Fibroblast of skin of scalp (primary cell): ENCODE measurements at regions not wholly inside any gene's neighbourhood (a gene's known extent, or its start where the extent isn't known, plus 50 kb on each side); places are given as distances from the start of the nearest gene placed in this dataset.

Experiments used
- DNase-seq: peaks from one replicate; pipeline ENCODE4 v3.0.0-alpha.2; 2013

DNA sequence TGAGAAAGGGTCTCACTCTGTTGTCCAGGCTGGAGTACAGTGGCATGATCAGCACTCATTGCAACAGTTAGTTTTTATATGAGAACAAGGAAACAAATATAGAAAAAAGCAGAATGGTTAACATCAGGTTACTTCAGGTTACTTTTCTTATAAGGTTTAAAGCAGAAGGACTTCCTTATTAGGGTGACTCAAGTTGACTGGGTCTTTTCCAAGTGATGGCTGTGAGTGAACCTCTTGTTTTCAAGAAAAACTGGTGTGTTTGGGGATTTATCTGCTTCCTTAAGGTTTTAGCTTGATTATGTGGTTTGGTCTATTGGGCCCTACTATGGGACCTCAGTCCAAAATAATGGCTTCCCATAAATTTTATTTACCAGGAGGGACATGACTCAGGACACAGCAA is 99.2 kb downstream of the ARRDC3 start:
- peak; percentile 43 for DNase-seq

DNA sequence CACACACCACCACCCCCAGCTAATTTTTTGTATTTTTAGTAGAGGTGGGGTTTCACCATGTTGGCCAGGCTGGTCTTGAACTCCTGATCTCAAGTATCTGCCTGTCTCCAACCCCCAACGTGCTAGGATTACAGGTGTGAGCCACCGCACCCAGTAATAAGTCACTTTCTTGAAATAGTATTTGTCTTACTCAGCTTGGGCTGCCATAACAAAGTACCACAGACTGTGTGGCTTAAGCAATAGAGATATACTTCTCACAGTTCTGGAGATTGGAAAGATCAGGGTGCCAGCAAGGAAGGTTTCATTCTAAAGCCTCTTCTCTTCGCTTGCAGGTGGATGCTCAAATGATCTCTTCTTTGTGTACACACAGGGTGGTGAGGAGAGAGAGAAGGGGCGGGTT is 99.8 kb downstream of the ARRDC3 start:
- no peak for DNase-seq

DNA sequence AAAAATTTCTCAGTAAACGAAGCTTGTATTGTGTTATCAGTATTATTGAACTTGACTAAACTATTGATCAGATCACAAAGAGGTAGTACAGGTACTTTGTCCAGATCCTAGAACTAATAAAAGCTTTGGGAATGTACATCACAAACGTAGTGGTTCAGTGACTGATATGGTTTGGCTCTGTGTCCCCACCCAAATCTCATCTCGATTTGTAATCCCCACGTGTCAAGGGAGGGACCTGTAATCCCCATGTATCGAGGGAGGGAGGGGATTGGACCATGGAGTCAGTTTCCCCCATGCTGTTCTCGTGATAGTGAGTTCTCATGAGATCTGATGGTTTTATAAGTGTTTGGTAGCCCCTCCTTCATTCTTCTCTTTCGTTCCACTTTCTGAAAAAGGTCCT is 100.9 kb downstream of the ARRDC3 start:
- DNase-seq = no peak

DNA sequence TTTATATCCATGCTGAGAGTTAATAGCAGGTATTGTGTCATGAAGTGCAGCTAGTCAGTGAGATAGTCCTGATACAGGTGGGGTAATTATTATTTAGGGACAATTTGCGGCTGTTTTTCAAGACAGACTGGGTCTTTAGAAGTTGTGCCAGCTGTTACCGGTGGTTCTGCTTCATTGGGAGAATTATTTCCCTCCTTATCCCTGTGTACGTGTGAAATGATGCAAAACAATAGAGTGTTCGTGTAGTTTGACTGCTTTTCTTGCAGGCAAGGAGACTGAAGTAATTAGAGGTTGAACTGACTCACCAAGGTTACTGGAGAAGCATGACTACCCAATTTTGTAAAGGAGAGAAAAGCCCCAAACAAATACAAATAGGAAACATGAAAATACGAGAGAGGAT is 101.7 kb downstream of the ARRDC3 start:
- peak; percentile 65 for DNase-seq

DNA sequence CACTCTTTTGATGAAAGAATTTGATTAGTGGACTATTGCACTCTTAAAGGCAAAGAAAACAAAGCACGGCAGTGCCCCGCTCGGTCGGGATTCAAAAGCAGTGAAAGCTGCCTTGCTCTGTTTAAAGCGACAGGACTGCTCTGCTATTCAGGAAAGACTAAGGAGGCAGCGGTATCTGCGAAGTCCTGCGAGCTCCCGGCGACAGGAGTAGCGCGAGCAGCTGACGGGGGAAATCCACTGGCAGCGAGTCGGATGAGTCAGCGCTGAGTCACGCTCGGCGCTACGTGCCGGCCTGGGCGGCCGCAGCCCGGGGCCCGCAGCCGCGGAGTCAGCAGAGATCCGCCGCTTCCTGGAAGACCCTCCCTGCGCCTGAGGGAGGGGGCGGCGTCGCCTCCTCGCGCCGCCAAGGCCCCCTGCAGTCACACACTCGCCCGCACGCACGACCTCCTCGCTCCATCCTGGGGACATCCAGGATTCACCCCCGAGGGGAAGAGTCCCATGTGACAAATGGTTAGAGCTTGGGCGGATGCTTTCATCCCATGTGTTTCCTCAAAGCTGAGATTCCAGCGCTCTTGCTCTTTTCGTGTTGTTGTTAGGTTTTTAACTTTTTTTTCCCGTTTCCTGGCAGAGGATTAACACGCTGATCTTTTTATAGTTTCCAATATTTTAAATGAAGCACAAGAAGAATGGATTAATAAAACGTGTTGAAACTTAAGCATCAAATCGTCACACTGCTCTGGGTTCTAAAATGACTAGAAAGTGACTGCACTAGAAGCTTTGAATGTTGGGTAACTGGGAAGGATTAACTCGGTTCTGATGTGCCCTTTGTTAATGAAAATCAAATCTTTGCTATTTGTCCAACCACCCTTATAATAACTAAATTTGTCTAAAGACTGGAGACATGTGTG is 102.5 kb downstream of the ARRDC3 start:
- peak; percentile 98 for DNase-seq

DNA sequence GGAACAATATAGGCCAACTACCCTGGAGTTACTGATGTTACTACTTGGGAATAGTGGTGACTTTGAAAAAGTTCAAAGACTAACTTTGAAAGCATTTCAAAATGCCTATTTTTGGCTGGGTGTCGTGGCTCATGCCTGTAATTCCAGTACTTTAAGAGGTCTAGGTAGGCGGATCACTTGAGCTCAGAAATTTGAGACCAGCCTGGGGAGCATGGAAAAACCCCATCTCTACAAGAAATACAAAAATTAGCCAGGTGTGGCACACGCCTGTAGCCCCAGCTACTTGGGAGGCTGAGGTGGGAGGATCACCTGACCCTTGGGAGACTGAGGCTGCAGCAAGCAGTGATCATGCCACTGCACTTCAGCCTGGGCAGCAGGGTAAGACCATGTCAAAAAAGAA is 105.3 kb downstream of the ARRDC3 start:
- DNase-seq = no peak

DNA sequence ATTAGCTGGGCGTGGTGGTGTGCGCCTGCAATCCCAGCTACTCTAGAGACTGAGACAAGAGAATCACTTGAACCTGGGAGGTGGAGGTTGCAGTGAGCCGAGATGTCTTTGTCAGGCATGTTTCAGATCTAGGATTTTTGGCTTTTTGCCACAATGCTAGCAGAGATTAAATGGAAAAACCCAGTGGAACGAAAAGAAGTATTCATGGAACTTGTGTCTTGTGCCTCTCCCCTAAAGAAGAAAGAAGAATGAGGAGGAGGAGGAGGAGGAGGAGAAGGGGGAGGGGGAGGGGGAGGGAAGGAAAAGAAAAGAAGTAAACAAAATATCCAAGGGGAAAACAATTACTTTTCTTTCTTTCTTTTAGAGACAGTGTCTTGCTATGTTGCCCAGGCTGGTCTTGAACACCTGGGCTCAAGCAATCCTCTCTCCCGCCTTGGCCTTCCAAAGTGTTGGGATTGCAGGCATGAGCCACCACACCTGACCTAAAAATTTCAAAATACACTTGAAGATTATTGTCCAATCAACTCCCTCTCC is 106.0 kb downstream of the ARRDC3 start:
- DNase-seq = peak; percentile 43

DNA sequence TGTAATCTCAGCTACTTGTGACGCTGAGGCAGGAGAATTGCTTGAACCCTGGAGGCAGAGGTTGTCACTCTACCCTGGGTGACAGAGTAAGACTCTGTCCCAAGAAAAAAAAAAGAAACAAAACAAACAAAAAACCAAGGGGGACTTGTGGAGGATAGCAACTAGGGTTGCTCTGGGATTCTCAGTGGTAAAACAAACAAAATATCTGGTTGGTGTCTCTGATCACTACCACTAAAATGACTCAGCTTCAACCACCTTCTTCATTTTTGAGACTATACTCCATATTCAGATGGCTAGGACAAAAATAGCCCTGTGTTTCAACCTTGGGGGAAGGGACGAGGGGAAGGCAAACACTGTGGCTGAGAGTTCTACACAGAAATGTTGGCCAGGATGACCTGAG is 110.3 kb downstream of the ARRDC3 start:
- peak; percentile 63 for DNase-seq

DNA sequence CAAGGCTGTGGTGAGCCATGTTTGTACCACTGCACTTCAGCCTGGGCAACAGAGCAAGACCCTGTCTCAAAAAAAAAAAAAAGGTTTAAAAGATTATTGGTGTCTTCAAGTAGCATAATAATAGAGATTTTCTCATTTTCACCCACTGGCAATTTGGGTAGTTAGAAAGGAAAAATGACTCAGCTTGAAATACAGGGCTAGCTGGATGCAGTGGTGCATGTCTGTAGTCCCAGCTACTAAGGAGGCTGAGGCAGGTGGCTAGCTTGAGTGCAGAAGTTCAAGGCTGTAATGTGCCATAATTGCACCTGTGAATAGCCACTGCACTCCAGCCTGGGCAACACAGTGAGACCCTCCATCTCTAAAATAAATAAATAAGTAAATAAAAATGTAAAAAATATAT is 111.1 kb downstream of the ARRDC3 start:
- DNase-seq = no peak

DNA sequence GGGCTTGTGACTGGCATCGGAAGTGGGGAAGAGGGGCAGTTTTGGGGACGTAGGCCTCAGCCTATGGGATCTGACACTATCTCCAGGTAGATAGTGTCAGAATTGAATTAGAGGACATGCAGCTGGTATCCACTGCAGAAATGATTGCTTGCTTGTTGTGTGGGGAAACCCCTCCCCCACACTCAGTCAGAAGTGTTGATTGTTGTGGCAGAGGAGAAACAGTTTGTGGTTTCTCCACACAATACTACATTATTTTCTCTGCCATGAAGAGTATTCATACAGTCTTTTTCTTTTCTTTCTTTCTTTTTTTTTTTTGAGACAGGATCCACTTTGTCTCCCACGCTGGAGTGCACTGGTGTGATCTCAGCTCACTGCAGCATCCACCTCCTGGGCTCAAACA is 113.9 kb downstream of the ARRDC3 start:
- no peak for DNase-seq

DNA sequence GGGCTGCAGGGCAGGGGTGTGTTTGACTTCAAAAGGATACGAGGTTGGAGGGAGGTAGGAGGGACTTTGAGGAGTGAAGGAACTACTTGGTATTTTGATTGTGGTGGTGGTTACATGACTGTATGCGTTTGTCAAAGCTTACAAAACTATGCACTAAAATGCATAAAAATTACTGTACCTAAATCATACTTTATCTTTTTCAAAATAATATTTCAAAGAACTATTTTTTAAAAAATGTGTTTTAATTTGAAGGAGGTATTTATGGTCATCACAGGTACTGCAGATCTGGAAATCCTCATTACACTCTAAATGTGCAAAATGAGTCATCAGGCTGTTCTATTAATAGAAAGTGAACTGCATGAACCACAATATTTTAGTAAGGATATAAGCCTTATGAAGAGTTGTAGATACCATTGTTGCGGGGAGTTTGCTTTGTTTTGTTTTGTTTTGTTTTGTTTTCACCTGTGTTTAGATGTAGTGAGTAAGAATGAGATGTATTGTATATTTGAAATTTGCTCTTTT is 116.9 kb downstream of the ARRDC3 start:
- peak; percentile 52 for DNase-seq

DNA sequence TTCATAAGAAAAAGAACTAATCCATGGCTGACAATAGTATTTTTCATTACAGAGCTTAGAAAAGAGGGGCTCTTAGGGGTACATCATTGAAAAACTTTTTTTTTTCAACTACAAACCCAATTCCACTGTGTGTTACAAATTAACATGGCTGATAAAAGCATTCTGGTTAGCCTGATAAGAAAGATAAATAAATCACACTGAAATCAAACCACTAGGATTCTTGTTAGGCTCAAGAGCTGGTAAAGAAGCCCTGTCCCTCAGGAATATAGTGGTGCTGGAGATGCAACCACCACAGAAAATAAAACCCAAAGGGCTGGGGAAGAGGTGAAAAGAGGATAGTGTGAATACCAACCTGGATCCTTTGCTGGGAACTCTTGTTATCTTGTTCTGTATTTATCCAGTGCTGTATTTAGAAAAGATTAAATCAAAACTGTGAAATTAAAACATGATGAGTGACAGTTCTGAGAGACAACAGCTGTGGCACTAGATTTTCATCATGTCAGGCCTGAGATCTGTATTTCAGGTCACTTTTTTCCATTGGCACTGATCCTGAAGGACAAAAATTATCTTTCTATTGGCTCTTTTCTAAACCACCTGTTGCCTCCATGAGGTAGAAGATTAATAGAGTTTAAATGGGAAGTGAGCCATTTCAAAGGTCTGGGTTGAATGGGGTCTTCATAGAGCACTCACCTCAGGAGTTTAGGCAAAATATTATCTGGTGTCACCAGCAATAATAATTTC is 118.6 kb downstream of the ARRDC3 start:
- no peak for DNase-seq

DNA sequence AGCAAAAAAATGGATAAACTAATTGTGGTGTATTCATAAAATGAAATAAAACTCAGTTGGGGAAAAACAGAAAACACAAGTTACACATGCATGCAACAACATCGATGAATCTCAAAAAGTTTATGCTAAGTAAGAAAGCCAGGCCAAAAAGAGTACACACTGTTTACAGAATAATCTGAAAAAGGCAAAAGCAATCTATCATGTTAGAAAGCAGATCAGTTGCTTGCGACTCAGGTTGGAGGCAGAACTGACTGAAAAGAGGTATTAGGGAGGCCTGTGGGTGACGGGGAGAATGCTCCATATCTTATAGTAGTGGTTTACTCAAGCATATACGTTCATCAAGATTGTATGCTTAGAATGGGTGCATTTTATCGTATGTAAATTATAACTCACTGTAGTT is 119.2 kb downstream of the ARRDC3 start:
- DNase-seq = no peak

DNA sequence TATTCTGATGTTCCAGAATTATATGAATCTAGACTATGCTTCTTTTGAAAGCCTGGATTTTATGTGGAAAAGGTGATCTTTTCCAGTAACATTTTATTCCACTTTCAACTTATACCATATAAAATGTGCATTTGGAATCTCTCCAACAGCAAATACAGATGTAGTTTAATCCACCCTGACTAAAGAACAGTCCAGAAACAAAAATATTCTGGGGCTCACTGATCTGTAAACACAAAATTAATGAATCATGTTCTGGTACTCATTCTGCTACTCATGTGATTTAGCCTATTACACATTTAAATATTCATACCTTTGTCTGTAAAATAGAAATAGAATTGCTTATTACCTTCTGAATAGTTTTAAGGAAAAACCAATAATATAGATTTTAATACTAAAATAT is 125.8 kb downstream of the ARRDC3 start:
- no peak for DNase-seq

DNA sequence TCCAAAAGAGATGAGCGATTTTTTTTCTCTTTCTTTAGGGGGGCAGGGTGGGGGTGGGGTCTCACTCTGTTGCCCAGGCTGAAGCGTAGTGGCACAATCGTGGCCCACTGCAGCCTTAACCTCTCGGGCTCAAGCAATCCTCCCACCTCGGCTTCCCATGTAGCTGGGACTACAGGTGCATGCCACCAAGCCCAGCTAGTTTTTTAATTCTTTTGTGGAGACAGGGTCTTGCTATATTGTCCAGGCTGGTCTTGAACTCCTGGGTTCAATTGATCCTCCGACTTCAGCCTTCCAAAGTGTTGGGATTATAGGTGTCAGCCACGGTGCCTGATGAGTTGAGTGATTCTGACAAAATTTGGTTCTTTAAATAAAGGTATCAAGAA is 127.0 kb downstream of the ARRDC3 start:
- DNase-seq = no peak

DNA sequence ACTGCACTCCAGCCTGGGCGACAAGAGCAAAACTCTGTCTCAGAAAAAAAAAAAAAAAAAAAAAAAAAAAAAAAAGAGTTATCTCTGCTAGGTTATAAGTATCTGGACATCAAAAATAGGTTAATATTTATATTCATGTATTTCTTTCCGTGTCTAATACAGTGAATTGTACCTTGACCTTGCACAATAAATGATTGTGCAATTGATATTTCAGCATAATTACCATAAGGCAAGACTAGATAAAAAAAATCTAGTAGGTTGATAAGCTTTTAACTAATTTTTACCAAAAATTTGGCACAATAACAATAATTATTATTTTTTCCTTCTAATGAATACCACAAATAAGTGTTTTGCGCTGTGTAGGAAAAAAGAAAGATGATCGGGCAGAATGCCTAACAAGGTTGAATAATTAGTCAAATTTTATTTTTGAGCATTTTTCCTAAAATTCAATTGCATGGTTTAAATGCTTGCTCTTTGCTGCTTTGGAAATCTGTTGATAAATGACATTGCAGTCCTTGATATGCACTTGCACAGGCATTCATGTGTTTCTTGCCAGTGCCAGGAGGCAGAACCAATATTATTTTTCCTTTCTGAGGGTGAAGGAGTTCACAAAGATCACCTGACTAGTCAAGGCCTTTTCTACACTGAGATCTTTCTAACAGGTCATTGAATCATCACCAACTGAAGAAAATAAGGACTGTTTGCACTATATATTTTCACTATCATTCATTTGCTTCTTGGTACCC is 127.5 kb downstream of the ARRDC3 start:
- no peak for DNase-seq

DNA sequence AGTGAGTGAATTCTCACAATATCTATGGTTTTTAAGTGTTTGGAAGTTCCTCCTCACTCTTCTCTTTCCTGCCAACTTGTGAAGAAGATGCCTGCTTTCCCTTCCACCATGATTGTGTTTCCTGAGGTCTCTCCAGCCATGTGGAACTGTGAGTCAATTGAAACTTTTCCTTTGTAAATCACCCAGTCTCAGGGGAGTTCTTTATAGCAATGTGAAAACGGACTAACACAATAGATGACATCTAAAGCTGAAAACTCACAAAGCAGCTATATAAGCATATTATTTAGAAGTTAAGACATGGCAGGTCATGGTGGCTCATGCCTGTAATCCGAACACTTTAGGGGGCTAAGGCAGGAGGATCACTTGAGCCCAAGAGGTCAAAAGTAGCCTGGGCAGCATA is 130.2 kb downstream of the ARRDC3 start:
- DNase-seq = no peak

DNA sequence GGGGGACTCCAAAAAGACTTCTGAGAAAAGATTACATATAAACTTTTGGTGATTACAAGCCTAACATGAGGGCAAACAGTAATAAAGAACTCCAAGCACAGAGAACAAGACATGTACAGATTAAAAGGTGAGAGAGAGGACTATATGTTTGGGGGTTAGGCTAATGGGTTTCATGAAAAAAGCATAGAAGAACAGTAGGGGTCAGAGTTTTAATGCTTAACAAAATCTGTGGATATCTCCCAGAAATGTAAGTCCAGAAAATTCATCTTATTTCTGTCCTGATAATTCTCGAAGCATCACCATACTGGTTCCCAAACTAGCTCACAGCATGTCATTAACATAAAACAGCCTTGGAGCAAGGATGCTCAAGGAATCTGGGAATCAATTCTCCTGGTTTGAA is 137.2 kb downstream of the ARRDC3 start:
- DNase-seq = peak; percentile 10

DNA sequence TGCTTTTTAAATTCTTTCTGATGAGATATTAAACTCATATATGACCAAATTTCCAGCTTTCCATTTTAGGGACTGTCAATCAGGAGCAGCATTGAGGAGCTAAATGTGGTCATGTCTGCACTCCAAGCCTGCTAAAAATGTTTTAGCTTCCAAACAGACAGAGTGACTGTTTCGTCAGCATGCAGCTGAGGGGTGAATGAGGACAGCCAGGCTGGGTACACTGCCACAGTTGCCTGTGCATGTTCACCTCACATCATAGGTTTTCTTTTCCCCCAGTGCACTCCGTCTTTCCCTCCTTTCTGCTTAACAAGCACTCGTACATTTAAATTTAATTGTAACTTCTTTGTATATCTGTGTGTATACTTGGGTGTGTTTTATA is 138.1 kb downstream of the ARRDC3 start:
- DNase-seq = no peak

DNA sequence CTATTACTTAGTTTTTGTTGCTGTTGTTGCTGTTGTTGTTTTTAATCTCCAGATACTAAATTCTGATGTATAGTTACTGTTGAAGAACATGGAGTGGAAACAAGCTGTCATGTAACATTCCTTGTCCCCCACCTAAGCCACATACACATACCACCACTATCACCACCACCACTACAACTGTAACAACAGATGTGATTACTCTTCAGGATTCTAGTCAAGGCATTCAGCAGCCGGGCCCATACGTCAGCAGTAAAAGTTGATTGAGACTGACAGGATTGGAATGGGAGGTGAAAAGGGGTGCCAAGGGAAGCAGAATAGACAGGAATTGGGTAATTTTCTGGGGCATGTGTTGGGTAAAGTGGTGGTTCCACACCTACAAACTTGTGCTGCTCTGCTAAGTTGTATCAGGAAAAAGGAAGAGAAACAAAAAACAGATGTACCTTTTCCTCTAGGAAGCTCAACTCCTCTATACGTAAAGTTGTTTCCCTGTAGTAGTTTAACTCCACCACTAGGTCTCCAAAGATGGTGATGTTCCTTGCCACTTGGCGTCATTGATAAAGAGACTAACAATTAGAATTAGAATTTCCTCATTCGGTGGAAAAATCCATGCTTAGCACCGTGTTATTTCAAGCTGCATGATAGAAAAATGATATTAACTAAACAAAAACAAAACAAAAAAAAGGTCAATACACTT is 138.6 kb downstream of the ARRDC3 start:
- no peak for DNase-seq

DNA sequence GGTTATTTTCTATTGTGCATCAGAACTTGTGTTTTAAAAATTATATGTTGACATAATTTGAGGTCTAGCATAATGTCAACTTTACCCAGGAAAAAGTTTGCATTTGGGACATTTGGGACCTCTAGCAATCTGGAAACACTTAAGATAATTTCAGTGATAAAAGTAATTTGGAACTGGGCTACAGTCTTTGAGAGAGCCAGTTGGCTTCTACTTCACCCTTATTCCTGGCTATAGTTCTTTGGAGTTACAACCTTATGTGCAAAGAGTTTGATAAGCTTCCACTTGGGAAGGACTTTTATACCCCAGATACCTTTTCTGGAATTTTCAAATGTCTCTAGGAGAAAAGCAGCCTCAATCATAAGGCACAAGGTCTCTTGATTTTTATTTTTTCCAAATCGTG is 139.3 kb downstream of the ARRDC3 start:
- no peak for DNase-seq

DNA sequence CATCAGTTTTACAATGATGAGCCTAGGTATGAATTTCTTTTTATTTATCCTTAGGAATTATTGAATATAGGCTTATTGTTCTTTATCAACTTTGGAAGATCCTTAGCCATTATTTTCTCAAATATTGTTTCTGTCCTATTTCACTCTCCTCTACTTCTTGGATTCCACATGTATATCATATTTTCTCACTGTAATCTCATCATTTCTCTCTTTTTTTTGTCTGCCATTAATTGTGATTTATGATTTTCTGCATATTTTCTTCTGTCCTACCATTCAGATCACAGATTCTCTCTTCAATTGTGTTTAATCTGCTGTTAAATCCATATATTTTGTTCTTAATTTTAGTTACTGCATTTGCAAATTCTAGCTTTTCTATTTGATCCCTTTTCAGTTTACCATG is 139.8 kb downstream of the ARRDC3 start:
- DNase-seq = no peak
